Occipital lobe (tissue), 1 donor: ENCODE measurements at regions not wholly inside any gene's neighbourhood (a gene's known extent, or its start where the extent isn't known, plus 50 kb on each side); places are given as distances from the start of the nearest gene placed in this dataset.

Experiments
- DNase-seq: peaks from one replicate; lab custom pipeline; 2025; lab: John Stamatoyannopoulos, UW

- no peak for DNase-seq
Measured at GRCh38 chr10:109504401-109504800, 418.9 kb downstream of the XPNPEP1 start.

- DNase-seq = no peak
Measured at GRCh38 chr10:109487691-109488090, 435.6 kb downstream of the XPNPEP1 start.

- DNase-seq = no peak
Measured at GRCh38 chr10:109480836-109481235, 442.5 kb downstream of the XPNPEP1 start.

- no peak for DNase-seq
Measured at GRCh38 chr10:109475711-109476421, 447.4 kb downstream of the XPNPEP1 start.

GRCh38 chr10:109474812-109475211, 448.5 kb downstream of the XPNPEP1 start:
- no peak for DNase-seq

- no peak for DNase-seq
Measured at GRCh38 chr10:109474261-109474660, 449.1 kb downstream of the XPNPEP1 start.

- no peak for DNase-seq
Measured at GRCh38 chr10:109467551-109467950, 455.8 kb downstream of the XPNPEP1 start.

- no peak for DNase-seq
Measured at GRCh38 chr10:109464949-109465348, 458.4 kb downstream of the XPNPEP1 start.

GRCh38 chr10:109457302-109457638, 466.0 kb downstream of the XPNPEP1 start:
- no peak for DNase-seq

GRCh38 chr10:109456566-109457301, 466.6 kb downstream of the XPNPEP1 start:
- DNase-seq = no peak

- no peak for DNase-seq
Measured at GRCh38 chr10:109454691-109455090, 468.6 kb downstream of the XPNPEP1 start.

GRCh38 chr10:109451879-109452278, 471.4 kb downstream of the XPNPEP1 start:
- DNase-seq = no peak

GRCh38 chr10:109450702-109451101, 472.6 kb downstream of the XPNPEP1 start:
- DNase-seq = no peak

GRCh38 chr10:109433434-109433833, 489.9 kb downstream of the XPNPEP1 start:
- DNase-seq = no peak

- DNase-seq = no peak
Measured at GRCh38 chr10:109432281-109432680, 491.0 kb downstream of the XPNPEP1 start.

GRCh38 chr10:109430799-109431198, 492.5 kb downstream of the XPNPEP1 start:
- no peak for DNase-seq

- DNase-seq = no peak
Measured at GRCh38 chr10:109430043-109430760, 493.1 kb downstream of the XPNPEP1 start.

- no peak for DNase-seq
Measured at GRCh38 chr10:109428775-109429491, 494.4 kb downstream of the XPNPEP1 start.

- no peak for DNase-seq
Measured at GRCh38 chr10:109427411-109427810, 495.9 kb downstream of the XPNPEP1 start.

- DNase-seq = no peak
Measured at GRCh38 chr10:109426987-109427386, 496.3 kb downstream of the XPNPEP1 start.

- DNase-seq = no peak
Measured at GRCh38 chr10:109418795-109419194, 504.5 kb downstream of the XPNPEP1 start.

GRCh38 chr10:109417803-109418202, 505.5 kb downstream of the XPNPEP1 start:
- no peak for DNase-seq
